ENCODE measurements at regions not wholly inside any gene's neighbourhood (a gene's known extent, or its start where the extent isn't known, plus 50 kb on each side); places are given as distances from the start of the nearest gene placed in this dataset.

DNA sequence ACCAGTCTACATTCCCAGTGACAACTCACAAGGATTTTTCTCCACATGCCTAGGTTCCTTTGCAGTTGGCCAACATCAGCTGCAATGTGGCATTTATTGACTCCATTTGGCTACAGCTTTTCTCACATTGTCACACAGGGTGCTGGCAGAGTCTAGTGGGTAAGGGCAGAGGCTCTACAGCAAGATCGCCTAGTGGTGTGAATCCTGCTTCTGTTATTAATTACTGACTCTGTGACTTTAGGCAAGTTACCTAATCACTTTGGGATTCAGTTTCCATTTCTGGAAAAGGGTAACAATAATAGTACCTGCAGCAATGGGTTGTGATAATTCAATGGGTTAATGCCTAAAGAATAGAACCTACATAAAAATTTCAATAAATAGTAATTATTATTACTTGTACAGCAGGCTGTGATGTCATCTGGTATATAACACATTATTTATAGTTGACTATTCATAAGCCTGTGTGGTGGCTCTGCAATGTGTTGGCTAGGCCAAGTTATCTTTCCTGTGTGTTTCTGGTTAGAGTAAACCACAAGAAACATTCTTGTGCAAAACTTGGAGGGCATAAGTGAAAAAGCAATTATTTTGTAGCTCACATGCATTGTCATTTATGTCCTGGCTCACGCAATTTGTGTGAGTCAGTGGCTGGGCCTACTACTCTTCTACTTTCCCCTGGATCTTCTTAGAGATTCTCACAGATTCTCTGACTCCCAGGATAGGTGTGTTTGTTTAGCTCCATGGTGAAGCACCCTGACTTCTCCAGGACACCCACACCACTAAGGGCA lies 59.5 kb downstream of the PTGS2 start:
- DNase-seq (ENCODE audit: low read depth in 3 of 3), result no peak

DNA sequence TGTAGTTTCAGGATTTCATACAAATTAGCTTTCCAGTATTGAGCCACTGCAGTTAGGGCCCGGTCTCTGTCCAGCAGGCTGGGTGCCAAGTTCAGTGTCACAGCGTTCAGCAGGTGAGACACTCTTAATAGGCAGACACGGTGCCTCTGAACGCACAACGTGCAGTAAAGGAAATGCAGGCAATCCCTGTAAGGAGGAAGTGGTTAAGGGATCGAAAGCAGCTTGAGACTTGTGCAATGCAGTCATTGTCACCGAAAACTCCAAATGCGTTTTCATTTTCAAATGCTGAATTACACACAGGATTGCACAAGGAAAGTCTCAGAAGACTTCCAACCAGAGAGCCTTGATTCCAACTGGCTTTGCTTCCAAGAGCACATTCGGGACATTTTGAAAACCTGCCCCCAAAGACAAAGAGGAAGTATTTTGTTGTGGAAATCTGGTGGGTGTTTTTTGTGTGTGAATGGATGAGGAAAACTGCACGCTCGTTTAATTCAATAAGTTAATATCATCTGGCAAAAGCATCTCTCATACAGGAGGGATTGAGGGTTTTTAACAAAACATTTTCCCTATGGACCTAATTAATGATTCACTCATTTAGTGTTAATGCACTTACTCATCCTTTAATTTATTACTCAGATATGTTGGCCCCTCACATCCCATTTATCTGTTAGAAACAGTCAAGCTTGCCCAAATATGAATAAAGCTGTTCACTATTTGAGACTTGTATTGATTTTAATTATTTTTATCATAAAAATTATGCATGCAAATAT lies 61.6 kb downstream of the PTGS2 start:
- peak in 2 of 3 donors; percentile 12 to 21 for DNase-seq (ENCODE audit: low read depth in 3 of 3)

DNA sequence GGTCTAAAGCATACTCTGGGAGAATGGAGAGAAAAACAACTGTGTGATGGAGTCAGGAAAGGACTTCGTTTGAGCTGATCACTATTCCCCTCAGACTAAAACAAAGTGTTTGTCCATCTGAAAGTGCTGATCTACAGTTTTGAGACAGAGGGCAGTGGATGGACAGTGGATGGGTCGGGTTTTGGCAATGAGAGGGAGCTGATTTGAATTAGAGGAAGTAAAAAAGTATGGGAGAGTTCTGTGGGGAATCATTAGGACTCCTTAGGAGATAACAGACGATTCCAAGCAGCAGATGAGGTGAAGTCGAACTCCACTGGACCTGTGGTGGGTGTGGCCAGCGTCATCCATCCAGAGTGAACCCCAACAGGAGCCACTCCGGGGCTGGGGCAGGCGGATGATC lies 62.3 kb downstream of the PTGS2 start:
- DNase-seq (ENCODE audit: low read depth in 3 of 3), result no peak

DNA sequence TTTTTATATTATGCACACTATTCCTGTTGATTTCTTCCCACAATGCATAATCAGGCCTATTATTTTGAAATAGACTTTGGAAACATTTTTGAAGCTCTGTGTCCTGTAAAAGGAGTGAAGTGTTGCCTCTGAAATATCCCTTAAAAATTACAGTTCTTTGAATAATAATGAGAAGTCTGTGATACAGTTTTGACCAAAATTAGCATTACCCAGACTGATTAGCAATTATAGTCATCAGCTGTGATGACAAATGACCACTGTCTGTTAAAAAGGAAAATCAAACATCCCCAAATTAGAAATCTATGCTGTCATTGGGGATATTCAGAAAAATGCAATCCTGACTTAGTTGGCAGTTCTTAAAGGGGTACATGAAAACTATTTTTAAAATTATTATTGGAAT lies 63.7 kb downstream of the PTGS2 start:
- no peak for DNase-seq (ENCODE audit: low read depth in 3 of 3)

DNA sequence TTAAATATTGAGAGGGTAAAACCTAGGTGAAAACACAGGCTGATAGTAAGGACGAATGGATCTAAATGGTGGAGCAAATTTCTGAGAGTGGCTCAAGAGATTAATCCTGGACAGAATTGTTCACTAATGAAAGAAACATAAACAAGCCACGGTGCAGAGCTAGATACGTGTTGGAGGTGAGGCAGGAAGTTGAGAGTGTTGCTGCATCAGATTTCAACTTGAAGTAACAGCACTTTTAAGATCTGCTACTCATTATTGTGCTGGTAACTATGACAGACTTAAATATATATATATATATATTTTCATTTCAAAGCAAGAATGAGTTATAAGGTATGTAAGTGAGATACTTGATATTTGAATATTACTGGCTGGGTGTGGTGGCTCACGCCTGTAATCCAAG lies 64.9 kb downstream of the PTGS2 start:
- DNase-seq (ENCODE audit: low read depth in 3 of 3), result no peak

- no peak for DNase-seq (ENCODE audit: low read depth in 3 of 3)
Observed at GRCh38 chr1:186611156-186611555, 69.1 kb downstream of the PTGS2 start.

DNA sequence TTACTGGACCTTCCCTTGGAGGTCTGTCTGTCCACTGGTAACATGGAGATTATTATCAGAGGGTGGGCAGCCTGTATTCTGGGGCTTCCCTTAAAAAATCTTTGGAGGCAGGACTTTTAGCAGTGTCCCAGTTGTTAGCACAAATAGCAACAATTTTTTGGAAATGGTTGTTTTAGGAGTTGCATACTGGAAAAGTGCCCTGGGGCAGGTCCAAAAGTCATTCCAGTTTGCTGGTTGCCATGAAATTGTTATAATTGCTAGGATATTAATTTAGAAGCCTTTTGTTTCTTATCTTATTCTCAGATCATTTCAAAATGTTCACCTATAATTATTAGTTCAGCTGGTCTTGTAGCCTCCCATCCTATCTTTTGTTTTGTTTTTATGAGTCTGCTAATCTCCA lies 71.0 kb downstream of the PTGS2 start:
- DNase-seq (ENCODE audit: low read depth in 3 of 3), result no peak

DNA sequence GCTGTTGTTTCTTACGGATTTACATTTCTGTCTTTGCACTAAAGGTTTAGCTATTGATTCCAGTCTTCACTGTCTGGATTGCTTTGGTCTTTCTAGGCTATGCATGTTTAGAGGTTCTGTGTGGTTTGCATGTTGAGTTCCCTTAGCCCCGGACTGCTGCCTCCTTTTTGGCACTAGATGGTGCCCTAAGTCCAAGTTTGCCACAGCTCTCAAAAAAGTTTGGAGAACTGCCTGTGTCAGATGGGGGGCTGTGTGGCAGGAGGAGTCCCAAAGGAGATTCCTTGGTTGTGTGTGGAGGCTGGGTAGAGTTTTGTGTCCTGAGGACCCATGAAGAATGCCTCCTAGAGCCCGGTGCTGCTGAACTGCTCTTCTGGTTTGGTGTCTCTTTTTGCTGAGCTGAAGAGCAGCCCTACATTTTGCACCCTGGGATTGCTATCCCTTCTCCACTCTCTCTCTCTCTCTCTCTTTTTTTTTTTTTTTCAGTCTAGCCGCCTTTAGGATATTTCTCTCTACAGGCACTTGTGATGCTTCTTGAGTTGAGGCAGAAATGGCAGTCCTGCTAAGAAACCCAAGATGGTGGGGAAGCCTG lies 74.4 kb downstream of the PTGS2 start:
- DNase-seq (ENCODE audit: low read depth in 3 of 3), result peak in 2 of 3 donors; percentile 9 to 10

DNA sequence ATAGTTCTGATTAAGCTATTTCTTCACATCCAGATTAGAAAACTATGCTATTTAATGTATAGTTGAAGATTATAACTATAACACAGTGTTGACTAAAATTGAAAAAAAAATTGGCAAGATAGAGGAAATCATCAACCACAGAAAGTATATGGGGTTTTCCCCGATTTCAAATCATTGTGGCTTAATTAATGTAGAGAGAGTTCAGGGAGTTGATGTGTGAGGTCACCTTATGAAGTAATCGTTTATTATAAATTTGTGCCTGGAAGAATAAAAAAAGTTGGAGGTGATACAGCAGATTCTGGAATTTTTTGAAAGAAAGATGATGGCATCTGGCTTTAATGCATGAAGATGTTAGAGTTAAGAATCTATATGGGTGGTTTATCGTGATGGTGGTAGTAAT lies 84.3 kb downstream of the PTGS2 start:
- no peak for DNase-seq (ENCODE audit: low read depth in 3 of 3)

DNA sequence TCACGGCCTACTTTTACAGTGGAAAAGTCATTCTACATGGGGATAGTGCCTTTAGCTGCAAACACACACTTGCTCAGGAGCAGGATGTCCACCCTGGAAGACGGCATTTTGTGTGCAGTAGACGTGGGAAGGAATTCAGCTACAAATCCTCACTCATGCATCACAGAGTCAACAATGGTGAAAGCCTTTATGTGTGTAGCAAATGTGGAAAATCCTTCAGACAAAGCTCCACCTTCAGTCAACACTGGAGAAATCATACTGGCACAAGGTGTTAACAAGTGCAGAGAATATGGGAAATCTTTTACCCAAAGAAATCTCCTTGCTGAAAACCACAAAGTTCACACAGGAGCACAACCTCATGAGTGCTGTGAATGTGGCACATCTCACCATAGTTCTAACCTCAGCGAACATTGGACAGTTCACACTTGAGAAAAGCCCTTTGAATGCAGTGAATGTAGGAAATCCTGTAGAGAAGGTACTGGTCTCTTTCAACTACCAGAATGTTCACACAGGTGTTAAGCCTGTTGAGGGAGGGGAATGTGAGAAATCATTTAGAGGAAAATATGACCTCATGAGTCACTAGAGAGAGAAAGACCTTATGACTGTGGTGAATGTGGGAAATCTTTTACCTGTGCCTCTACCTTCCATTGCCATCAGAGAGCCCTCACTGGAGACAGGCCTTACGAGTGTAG lies 101.8 kb downstream of the PTGS2 start:
- DNase-seq (ENCODE audit: low read depth in 3 of 3), result no peak

DNA sequence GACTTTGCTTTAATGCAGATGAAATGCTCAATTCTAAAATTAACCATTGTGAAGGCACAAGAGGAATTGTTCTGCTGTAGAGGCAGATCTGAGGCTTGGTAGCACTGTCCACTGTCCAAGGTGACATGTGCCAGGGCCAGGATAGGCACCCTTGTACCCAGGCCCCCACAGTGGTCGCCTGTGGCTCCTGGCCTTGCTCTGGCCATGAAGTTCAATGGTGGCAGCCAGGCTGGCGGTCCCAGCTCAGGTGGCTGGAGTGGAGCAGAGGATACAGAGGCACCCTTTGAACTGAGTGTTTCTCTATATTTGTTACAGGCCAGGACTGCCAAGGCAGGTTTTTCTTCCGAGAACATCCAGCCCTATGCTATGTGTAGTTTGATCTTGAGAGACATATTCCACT lies 102.6 kb downstream of the PTGS2 start:
- DNase-seq (ENCODE audit: low read depth in 3 of 3), result no peak

- DNase-seq (ENCODE audit: low read depth in 3 of 3), result no peak
Observed at GRCh38 chr1:186577216-186577615, 103.0 kb downstream of the PTGS2 start.

GRCh38 chr1:186575348-186575747 lies 104.9 kb downstream of the PTGS2 start:
- no peak for DNase-seq (ENCODE audit: low read depth in 3 of 3)

DNA sequence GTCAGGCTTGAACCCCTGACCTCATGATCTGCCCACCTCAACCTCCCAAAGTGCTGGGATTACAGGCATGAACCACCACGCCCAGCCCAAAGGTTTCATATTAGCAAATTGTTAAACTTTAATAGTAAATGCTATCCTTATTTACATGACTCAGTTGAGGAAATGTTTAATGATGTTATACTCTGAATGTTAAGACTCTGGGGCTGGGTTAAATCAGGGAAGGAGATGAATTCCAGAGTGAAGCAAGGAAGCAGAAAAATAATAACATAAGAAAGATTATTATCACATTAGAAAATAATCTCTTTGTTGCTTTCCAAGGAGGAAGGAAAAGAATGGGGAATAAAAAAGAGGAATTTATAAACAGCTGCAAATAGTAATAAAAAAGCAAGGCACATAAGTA lies 105.3 kb downstream of the PTGS2 start:
- DNase-seq (ENCODE audit: low read depth in 3 of 3), result no peak

GRCh38 chr1:186572509-186572908 lies 107.7 kb downstream of the PTGS2 start:
- no peak for DNase-seq (ENCODE audit: low read depth in 3 of 3)

GRCh38 chr1:186571771-186572170 lies 108.5 kb downstream of the PTGS2 start:
- DNase-seq (ENCODE audit: low read depth in 3 of 3), result no peak

DNA sequence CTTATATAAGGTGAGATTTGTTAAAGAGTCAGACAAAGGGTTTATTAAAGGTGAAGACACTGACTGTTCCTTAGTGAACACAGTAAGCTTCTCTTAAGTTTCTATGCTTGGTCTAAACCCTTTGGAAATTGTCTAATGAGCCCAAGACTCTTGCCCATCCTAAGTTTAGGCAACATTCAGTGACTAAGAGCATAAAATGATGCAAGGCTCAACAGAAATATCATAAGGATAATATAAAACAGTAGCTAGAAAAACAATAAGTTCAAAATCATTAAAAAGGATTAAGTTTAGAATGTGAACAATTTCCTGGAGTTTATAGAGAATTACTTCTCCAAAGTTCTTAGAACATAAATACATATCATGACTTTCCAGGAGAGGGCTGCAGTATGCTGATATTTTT lies 108.9 kb upstream of the PDC start:
- DNase-seq (ENCODE audit: low read depth in 3 of 3), result no peak

GRCh38 chr1:186568221-186568620 lies 107.3 kb upstream of the PDC start:
- DNase-seq (ENCODE audit: low read depth in 3 of 3), result no peak

GRCh38 chr1:186566140-186566855 lies 105.4 kb upstream of the PDC start:
- no peak for DNase-seq (ENCODE audit: low read depth in 3 of 3)

DNA sequence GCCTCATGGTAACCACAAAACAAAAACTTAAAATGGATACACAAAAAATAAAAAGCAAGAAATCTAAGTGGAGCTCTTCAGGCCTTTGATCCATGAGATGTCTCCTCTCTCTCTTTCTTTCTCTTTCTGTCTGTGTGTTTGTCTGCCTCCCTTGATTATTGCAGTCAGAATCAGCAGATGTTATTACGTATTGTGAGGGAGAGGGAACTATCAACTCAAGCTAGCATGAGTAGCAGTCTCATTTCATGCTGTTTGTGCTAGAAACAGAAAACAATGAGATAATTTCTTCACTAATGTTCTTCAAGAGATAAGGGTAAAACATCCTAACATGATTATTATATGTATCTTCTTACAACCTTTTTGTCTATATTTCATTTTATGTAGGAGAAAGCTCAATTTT lies 103.7 kb upstream of the PDC start:
- DNase-seq (ENCODE audit: low read depth in 3 of 3), result no peak

DNA sequence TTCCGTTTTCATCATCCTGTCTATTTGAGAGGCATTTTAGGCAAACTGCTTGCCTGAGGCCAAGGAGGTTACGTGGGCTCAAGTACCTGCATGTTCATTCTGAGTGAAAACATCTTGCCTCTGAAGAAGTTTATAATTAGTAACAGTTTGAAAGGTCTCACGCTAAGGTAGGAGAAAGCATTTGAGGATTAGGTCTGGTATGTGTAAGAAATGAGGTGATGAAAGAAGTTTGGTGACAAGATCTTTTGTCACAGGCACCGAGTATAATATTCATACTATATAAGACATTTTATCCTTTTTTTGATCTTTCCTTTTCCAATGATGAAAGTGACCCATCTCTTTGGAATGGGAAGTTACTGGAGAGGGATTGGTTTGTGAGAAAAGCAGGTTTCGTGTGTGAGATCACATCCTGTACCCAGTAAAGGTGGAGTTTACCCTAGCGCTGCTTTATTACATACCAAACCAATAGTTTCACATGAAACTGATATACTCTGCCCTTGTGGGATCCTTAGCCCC lies 98.7 kb upstream of the PDC start:
- no peak for DNase-seq (ENCODE audit: low read depth in 3 of 3)
